ENCODE measurements at regions not wholly inside any gene's neighbourhood (a gene's known extent, or its start where the extent isn't known, plus 50 kb on each side); places are given as distances from the start of the nearest gene placed in this dataset.

DNA sequence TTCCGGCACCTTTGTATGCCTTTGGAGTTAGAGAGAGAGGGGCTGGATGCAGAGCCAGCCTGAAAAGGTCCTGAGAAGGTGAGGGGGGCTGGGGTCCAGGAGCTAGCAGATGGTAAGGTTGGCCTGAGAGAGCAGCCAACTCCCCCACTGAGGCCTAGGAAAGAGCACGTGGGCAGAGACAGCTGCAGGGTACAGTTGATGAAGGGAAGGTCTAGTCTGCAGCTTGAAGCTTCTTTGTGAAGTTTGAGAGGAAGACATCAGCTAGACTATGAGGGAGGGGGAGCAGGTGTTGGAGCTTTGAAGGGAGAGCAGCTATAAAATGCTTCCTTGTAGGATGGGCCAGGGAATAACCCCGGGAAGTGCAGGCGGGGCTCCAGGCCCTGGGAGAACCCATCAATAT, 289.3 kb upstream of the AMIGO2 start:
- TF ChIP-seq, protein P1, sequence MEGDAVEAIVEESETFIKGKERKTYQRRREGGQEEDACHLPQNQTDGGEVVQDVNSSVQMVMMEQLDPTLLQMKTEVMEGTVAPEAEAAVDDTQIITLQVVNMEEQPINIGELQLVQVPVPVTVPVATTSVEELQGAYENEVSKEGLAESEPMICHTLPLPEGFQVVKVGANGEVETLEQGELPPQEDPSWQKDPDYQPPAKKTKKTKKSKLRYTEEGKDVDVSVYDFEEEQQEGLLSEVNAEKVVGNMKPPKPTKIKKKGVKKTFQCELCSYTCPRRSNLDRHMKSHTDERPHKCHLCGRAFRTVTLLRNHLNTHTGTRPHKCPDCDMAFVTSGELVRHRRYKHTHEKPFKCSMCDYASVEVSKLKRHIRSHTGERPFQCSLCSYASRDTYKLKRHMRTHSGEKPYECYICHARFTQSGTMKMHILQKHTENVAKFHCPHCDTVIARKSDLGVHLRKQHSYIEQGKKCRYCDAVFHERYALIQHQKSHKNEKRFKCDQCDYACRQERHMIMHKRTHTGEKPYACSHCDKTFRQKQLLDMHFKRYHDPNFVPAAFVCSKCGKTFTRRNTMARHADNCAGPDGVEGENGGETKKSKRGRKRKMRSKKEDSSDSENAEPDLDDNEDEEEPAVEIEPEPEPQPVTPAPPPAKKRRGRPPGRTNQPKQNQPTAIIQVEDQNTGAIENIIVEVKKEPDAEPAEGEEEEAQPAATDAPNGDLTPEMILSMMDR (IDR thresholded peaks at IDR 0.05 in 2 of 3, conservative IDR thresholded peaks at IDR 0.05 in 1 of 3; ENCODE audit: control insufficient read depth in 2 of 3, extremely low read depth in 1 of 3, insufficient read depth in 1 of 3, low read depth in 3 of 3, low read length in 3 of 3): no peak
- TF ChIP-seq, protein P2, sequence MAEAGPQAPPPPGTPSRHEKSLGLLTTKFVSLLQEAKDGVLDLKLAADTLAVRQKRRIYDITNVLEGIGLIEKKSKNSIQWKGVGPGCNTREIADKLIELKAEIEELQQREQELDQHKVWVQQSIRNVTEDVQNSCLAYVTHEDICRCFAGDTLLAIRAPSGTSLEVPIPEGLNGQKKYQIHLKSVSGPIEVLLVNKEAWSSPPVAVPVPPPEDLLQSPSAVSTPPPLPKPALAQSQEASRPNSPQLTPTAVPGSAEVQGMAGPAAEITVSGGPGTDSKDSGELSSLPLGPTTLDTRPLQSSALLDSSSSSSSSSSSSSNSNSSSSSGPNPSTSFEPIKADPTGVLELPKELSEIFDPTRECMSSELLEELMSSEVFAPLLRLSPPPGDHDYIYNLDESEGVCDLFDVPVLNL (IDR thresholded peaks at IDR 0.05; ENCODE audit: low read depth, low read length): no peak
- TF ChIP-seq CEBPB (IDR thresholded peaks at IDR 0.05; ENCODE audit: borderline replicate concordance in 1 of 2, low read depth in 2 of 2, low read length in 2 of 2) (no peak), JUNB (IDR thresholded peaks at IDR 0.05) (no peak), EZH2 (IDR thresholded peaks at IDR 0.05; ENCODE audit: borderline replicate concordance, control insufficient read depth, low read depth, low read length) (no peak), ZNF384 (IDR thresholded peaks at IDR 0.05; ENCODE audit: borderline replicate concordance, low read depth, low read length) (no peak), SMC3 (IDR thresholded peaks at IDR 0.05; ENCODE audit: borderline replicate concordance, low read length) (no peak), BHLHE40 (IDR thresholded peaks at IDR 0.05; ENCODE audit: borderline replicate concordance in 1 of 2, low read depth in 2 of 2, low read length in 1 of 2) (no peak), YY1 (IDR thresholded peaks at IDR 0.05; ENCODE audit: low read depth, low read length) (no peak), JUND (IDR thresholded peaks at IDR 0.05; ENCODE audit: low read depth, low read length) (no peak), NFYB (IDR thresholded peaks at IDR 0.05; ENCODE audit: insufficient read depth, low read depth, low read length) (no peak)
- TF ChIP-seq, protein P3, sequence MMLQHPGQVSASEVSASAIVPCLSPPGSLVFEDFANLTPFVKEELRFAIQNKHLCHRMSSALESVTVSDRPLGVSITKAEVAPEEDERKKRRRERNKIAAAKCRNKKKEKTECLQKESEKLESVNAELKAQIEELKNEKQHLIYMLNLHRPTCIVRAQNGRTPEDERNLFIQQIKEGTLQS (IDR thresholded peaks at IDR 0.05; ENCODE audit: borderline replicate concordance, extremely low read depth, low read depth, low read length): no peak

Measured in GM12878 (cell line).